GM10248 (cell line): ENCODE measurements at regions not wholly inside any gene's neighbourhood (a gene's known extent, or its start where the extent isn't known, plus 50 kb on each side); places are given as distances from the start of the nearest gene placed in this dataset.
A peak's percentile ranks its signal among the peaks of the same experiment; 100 is the strongest.

Source experiments
- CTCF ChIA-PET: fragments of 300-600 bp; sonication (Branson Sonifier 250); formaldehyde crosslinking; extraction: SDS; loops from one replicate; lab custom pipeline; 2021; ENCODE audit warnings: antibody characterized with exemption; lab: Yijun Ruan, JAX
- POLR2A ChIA-PET: fragments of 350-650 bp; sonication (Branson Sonifier 250); formaldehyde crosslinking; extraction: SDS; loops from one replicate; lab custom pipeline; 2020; ENCODE audit warnings: antibody characterized with exemption; lab: Yijun Ruan, JAX
- DNase-seq: peaks from one replicate; pipeline ENCODE4 v3.0.0; 2012; ENCODE audit errors: extremely low spot score
- CTCF ChIP-seq: IDR thresholded peaks from 2 replicates; pipeline ENCODE4 v1.5.1; 2012; ENCODE audit warnings: mild to moderate bottlenecking, low read depth; ENCODE audit errors: extremely low read depth, missing control alignments, control extremely low read depth

GRCh38 chr2:118312969-118313756 lies 224.9 kb downstream of the INSIG2 start:
- ChIA-PET CTCF (interaction anchor here (0.9 kb wide), 1 partner anchor 13 kb away, joined by 4 read pairs; no protein-coding TSS in a partner anchor), POLR2A (no interaction called here)
- DNase-seq = no peak
- no peak for TF ChIP-seq CTCF

GRCh38 chr2:118310681-118311429 lies 222.6 kb downstream of the INSIG2 start:
- CTCF ChIA-PET = no interaction called here
- TF ChIP-seq CTCF = no peak
- POLR2A ChIA-PET = no interaction called here
- DNase-seq = peak; percentile 13

GRCh38 chr2:118309946-118310680 lies 221.8 kb downstream of the INSIG2 start:
- CTCF ChIA-PET = interaction anchor here (1.8 kb wide), 1 partner anchor 10 kb away, joined by 4 read pairs; no protein-coding TSS in a partner anchor
- peak; percentile 56 for DNase-seq
- POLR2A ChIA-PET = no interaction called here
- no peak for TF ChIP-seq CTCF

GRCh38 chr2:118309257-118309945 lies 221.1 kb downstream of the INSIG2 start:
- POLR2A ChIA-PET = no interaction called here
- no peak for TF ChIP-seq CTCF
- CTCF ChIA-PET = interaction anchor here (1.8 kb wide), 1 partner anchor 9 kb away, joined by 4 read pairs; no protein-coding TSS in a partner anchor
- no peak for DNase-seq

- no peak for TF ChIP-seq CTCF
- no peak for DNase-seq
- CTCF ChIA-PET = interaction anchor here (1.1 kb wide), 1 partner anchor 17 kb away, joined by 3 read pairs; no protein-coding TSS in a partner anchor
- POLR2A ChIA-PET = no interaction called here
Observed at GRCh38 chr2:118307864-118308263, 219.6 kb downstream of the INSIG2 start.
